SU-DHL-6 (cell line): ENCODE measurements at regions not wholly inside any gene's neighbourhood (a gene's known extent, or its start where the extent isn't known, plus 50 kb on each side); places are given as distances from the start of the nearest gene placed in this dataset.

Experiments used
- EZH2phosphoT487 ChIP-seq: fragments of 200-600 bp; sonication (generic), shearing (Covaris generic); conservative IDR thresholded peaks from 2 replicates; pipeline ENCODE4 v1.6.1; 2018; ENCODE audit warnings: mild to moderate bottlenecking, antibody characterized with exemption, low read length, moderate library complexity, mixed read lengths
- TF ChIP-seq, protein P1 (sequence below): fragments of 200-600 bp; sonication (generic); IDR thresholded peaks from one replicate; pipeline ENCODE4 v1.5.1; 2017; ENCODE audit warnings: antibody characterized with exemption, mild to moderate bottlenecking, low read length, moderate library complexity; ENCODE audit not compliant: insufficient read depth, poor library complexity, severe bottlenecking

DNA sequence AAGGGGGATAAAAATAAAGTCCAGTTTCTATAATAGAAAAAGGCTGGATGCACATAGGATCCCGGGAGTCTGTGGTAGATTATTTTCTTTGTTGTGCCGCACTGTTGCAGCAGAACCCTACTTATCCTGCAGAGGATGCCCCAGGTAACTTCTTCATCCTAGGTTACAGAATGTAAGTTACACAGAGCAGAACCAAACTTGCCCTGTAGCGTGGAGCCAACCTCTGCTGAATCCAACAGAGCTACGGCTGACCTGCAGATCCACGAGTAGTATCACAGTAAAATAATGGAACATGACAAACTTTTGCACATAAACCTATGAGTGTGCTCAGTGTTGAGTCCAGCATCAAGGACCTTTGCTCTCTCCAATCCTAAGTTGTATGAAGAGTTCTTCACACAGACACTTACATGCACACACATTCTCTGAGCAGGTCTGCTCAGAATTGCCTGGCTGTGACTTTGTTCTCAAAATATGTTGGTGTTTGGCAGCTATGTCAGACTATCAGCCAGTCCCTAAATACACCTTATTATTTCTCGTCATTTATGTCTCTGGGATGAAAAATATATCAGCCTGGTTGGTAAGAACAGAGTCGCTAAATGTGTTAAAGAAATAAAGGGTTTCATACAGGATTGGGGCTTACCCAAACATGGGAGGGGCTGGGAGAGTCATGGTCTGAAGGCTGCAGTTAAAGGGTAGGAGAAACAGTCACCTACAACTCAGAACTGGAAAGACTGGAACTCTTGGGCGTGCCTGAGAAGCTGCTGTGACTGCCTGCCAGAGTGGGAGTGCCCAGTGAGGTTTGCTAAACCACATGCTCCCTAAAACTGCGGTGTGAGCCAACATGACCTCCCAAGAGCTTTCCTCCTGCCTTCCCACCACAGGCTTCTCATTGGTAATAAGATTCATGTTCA is 165.1 kb upstream of the SLC24A3 start:
- TF ChIP-seq, protein P1, sequence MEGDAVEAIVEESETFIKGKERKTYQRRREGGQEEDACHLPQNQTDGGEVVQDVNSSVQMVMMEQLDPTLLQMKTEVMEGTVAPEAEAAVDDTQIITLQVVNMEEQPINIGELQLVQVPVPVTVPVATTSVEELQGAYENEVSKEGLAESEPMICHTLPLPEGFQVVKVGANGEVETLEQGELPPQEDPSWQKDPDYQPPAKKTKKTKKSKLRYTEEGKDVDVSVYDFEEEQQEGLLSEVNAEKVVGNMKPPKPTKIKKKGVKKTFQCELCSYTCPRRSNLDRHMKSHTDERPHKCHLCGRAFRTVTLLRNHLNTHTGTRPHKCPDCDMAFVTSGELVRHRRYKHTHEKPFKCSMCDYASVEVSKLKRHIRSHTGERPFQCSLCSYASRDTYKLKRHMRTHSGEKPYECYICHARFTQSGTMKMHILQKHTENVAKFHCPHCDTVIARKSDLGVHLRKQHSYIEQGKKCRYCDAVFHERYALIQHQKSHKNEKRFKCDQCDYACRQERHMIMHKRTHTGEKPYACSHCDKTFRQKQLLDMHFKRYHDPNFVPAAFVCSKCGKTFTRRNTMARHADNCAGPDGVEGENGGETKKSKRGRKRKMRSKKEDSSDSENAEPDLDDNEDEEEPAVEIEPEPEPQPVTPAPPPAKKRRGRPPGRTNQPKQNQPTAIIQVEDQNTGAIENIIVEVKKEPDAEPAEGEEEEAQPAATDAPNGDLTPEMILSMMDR, result no peak
- TF ChIP-seq EZH2phosphoT487, result no peak
